EH (cell line): ENCODE measurements at regions not wholly inside any gene's neighbourhood (a gene's known extent, or its start where the extent isn't known, plus 50 kb on each side); places are given as distances from the start of the nearest gene placed in this dataset.
"Not testable (repeated sequence)": the region's sequence is repeated elsewhere in the genome, so short reads cannot be mapped to it uniquely, and the experiment has no call there.

ENCODE experiments used
- DNase-seq: peaks from one replicate; pipeline ENCODE4 v3.0.0-alpha.2; 2015; ENCODE audit warnings: low read depth

GRCh38 chr11:46223252-46223513, 54.3 kb upstream of the CREB3L1 start:
- no peak for DNase-seq

DNA sequence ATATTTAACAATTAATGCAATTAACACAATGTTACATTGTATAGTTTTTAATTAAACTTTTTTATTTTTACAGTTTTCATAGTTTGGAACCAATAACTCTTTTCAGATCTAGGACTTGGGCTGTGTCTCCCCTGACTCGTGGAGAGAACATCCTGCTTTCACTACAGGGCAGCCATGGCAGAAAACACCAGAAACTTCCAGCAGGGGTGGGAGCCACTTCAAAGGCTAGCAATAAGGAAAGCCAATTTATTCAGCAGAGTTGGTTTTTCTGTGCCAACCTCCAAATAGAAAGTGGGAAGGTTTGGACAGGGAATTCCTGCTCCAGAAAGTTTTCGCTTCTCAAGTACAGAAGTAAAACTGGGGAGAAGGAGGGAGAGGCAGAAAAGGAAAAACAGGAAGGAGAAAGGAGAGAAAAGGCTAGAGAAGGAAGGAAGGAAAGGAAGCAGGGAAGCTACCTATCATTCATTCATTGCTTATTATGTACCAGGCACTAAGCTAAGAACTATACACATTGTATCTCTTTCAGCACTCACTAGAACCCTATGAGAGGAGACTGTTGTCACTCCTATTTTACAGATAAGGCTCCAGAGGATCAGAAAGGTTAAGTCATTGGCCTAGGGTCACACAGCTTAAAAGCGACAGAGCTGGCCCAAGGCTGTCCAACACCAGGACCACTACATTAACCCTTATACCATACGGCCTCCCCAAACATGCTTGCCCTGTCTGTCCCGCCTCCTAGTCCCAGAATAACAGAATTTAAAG, 54.8 kb upstream of the CREB3L1 start:
- peak; percentile 22 for DNase-seq

DNA sequence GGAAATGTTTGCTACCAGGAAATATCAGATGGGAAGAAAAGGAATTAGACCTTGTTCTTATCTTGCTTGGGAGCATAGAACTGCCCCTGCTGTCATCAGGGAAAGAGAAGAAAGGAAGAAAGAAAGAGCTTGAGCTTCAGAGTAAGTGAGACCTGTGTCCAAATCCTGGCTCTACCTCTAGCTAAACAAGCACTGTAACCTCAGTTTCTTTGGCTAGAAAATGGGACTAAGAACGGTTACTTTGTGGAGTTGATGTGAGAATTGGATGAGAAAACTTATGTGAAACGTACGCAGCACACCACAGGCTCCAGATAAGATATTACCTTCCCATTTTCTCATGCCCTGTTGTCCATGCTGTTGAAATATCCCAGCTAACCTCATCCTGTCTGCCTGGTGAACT, 57.1 kb upstream of the CREB3L1 start:
- no peak for DNase-seq

DNA sequence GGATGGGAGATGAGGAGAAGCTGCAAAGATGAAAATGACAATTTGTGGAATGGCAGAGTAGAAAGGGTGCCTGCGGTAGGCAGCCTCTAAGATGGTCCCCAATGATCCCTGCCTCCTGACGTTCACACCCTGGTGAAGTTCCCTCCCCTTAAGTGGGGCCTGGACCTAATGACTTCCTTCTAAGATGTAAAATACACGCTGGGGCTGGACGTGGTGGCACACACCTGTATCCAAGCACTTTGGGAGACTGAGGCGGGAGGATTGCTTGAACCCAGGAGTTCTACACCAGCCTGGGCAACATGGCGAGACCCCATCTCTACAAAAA, 60.7 kb upstream of the CREB3L1 start:
- DNase-seq = no peak

- peak; percentile 21 for DNase-seq
Observed at GRCh38 chr11:46216019-46216764, 61.3 kb upstream of the CREB3L1 start.

GRCh38 chr11:46215208-46215931, 62.1 kb upstream of the CREB3L1 start:
- DNase-seq = no peak

DNA sequence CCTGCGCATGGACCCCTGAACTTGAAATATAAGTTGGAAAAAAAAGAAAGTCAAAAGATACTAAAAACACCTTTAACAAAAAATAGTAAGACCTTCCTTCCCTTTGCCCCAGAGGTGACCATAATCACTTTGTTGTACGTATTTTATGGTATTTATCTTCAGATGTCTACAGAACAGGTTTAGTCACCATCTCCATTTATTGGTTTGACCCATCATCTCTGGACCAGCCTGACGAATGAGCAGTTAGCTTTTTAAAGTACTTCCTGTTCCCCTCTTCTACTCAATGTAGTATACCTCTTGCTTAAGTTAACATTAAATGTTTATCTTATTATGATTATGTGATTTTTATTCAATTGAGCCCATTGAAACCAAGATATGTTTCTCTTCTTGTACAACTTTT, 64.7 kb upstream of the CREB3L1 start:
- DNase-seq = no peak

- no peak for DNase-seq
Observed at GRCh38 chr11:46210856-46211255, 66.6 kb upstream of the CREB3L1 start.

- peak; percentile 60 for DNase-seq
Observed at GRCh38 chr11:46210133-46210636, 67.3 kb upstream of the CREB3L1 start.

DNA sequence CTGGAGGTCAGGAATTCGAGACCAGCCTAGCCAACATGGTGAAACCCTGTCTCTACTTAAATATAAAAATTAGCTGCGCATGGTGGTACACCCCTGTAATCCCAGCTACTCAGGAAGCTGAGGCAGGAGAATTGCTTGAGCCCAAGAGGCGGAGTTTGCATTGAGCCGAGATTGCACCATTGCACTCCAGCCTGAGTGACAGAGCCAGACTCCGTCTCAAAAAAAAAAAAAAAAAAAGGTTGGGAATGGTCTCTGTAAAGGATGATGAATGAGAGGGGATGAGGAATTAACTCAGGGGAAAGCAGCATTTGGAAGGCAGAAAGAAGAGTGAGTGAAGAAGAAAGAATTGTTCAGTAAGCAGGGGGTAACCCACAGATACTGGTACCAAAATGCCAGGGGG, 67.8 kb upstream of the CREB3L1 start:
- DNase-seq = not testable (repeated sequence)

- no peak for DNase-seq
Observed at GRCh38 chr11:46208803-46209202, 68.7 kb upstream of the CREB3L1 start.

DNA sequence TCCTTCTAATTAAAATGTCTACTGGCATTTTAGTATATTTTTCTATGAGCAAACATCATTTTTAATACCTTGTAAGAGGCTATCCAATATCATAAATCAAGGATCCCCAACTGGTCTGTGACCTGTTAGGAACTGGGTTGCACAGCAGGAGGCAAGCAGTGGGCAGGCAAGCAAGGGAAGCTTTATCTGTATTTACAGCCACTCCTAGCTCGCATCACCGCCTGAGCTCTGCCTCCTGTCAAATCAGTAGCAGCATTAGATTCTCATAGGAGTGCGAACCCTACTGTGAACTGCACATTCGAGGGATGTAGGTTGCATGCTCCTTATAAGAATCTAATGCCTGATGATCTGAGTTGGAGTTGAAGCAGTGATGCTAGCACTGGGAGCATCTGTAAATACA, 70.2 kb upstream of the CREB3L1 start:
- no peak for DNase-seq

DNA sequence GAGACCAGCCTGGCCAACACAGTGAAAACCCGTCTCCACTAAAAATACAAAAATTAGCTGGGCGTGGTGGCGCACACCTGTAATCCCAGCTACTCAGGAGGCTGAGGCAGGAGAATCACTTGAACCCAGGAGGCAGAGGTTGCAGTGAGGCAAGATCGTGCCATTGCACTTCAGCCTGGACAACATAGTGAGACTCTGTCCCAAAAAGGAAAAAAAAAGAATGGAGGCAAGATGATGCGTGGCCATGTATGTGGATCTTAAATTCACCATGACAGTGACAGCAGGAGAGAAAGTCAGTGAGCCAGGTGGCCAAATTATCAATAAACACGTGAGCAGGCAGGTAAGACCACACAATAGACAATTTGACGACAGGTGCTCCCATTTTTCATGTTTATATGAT, 73.0 kb upstream of the CREB3L1 start:
- DNase-seq = not testable (repeated sequence)

GRCh38 chr11:46203746-46204145, 73.7 kb upstream of the CREB3L1 start:
- DNase-seq = no peak

- DNase-seq = no peak
Observed at GRCh38 chr11:46202696-46203391, 74.6 kb upstream of the CREB3L1 start.

GRCh38 chr11:46202149-46202548, 75.3 kb upstream of the CREB3L1 start:
- DNase-seq = peak; percentile 7

DNA sequence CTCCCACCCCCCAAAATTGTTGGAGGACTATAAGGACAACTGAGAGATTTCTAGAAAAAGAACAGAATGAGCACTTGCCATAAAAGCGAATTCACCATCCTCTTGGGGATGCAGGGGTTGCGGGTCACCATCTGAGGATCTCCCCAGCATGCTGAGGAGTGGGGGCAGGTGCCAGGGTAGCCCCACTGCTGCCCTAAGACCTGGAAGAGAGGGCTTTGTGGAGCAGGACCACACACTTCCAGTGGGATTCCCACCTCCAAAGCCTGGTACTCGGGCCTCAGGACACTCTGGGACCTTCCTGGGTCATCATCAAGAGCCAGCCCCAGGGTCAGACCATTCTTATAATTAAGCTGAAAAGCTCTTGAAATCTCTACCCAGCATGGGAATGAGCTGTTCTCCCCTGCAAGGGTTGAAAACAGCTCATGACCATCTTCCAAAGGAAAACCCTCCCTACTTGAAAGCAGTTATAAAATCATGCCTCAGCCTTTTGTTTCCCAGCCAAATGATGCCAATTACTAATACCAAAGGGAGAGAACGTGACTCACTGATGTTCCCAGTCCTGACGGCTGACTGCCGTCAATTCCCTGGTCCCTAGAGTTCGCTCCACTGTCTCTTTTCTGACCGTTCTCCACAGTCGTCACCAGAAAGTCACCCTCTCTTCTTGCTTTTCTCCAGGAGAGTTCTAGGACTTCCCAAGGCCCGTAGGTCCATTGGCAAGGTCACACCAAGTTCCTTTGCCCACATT, 76.8 kb upstream of the CREB3L1 start:
- DNase-seq = peak; percentile 42

DNA sequence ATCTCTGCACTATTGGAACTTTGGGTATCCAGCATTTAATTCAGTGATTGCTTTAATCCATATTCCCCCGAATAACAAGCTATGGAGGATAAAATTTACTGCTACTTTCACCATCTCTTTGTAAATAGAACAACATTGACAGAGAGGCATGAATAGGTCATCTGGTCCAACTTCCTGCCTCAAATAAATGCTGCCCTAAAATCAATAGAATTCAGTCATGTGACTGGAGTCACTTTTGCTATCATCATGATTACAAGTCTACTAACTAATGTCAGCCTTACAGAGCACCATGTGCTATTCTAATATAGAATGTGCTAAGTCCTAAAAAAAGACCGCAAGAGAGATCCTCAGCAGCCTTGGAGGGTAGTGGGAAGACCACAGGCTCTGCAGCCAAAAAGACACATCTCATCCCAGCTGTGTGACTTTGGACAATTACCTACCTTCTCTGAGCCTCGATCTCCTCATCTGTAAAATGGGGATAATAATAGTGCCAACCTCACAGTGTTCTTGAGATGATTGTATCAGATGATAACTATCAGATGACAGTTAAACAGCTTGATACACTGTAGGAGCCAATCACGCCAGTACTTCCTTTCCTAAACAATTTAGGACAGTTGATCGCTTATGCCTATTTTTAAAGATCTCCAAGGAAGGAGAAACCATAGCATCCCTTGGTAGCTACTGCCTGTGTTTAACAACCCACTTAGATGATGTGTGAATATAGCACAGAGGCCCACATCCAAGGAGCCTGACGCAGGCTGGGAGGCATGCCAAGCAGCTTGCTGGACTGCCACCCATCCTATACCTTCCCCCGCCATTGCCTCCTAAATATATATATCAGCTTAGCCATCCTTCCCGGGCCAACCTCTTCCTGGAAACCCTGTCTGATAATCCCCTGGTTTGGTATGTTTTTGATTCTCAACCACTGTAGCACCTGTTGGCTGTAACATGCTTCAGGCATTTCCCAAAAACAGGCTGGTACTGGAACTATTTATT, 77.3 kb upstream of the PHF21A start:
- no peak for DNase-seq

GRCh38 chr11:46197421-46197820, 76.2 kb upstream of the PHF21A start:
- DNase-seq = no peak

- DNase-seq = no peak
Observed at GRCh38 chr11:46188017-46188416, 66.8 kb upstream of the PHF21A start.

- peak; percentile 6 for DNase-seq
Observed at GRCh38 chr11:46183819-46184218, 62.6 kb upstream of the PHF21A start.
